Thymus (tissue), 11 donors: ENCODE measurements at regions not wholly inside any gene's neighbourhood (a gene's known extent, or its start where the extent isn't known, plus 50 kb on each side); places are given as distances from the start of the nearest gene placed in this dataset.

ENCODE experiments used
- DNase-seq, 9 donors: peaks; one replicate each; pipeline ENCODE4 v3.0.0-alpha.2; 2013; ENCODE audit warnings: low spot score in 9 of 9, low read depth in 6 of 9, missing footprints in 1 of 9
- H3K27ac ChIP-seq, 2 donors: one replicate each; pipeline ENCODE4 v1.5.1; 2013; ENCODE audit warnings: control low read depth in 1 of 2, low read depth in 1 of 2, low read length in 1 of 2, mild to moderate bottlenecking in 1 of 2, moderate library complexity in 1 of 2
- H3K27me3 ChIP-seq, 2 donors: one replicate each; pipeline ENCODE4 v1.5.1; 2013; ENCODE audit warnings: low read length in 1 of 2; ENCODE audit not compliant: control insufficient read depth in 2 of 2, insufficient read depth in 1 of 2
- H3K36me3 ChIP-seq, 2 donors: one replicate each; pipeline ENCODE4 v1.5.1; 2013; ENCODE audit warnings: low read length in 1 of 2, mild to moderate bottlenecking in 1 of 2, moderate library complexity in 1 of 2; ENCODE audit not compliant: control insufficient read depth in 2 of 2, insufficient read depth in 2 of 2
- H3K4me1 ChIP-seq, 2 donors: one replicate each; pipeline ENCODE4 v1.5.1; 2013; ENCODE audit warnings: low read length in 2 of 2; ENCODE audit not compliant: control insufficient read depth in 2 of 2, insufficient read depth in 2 of 2
- H3K4me3 ChIP-seq, 2 donors: one replicate each; pipeline ENCODE4 v1.5.1; 2013; ENCODE audit warnings: low read length in 2 of 2, control low read depth in 1 of 2, mild to moderate bottlenecking in 1 of 2
- H3K9me3 ChIP-seq, 2 donors: one replicate each; pipeline ENCODE4 v1.5.1; 2013; ENCODE audit warnings: low read length in 1 of 2, mild to moderate bottlenecking in 1 of 2; ENCODE audit not compliant: control insufficient read depth in 2 of 2, insufficient read depth in 1 of 2
- WGBS: extraction: QIAGEN DNeasy Blood & Tissue Kit; methylation state at CpG from one replicate; pipeline ENCODE4 v1.1.7; 2013; 5-methylcytosine and 5-hydroxymethylcytosine counted together
- donor health status: healthy.

DNA sequence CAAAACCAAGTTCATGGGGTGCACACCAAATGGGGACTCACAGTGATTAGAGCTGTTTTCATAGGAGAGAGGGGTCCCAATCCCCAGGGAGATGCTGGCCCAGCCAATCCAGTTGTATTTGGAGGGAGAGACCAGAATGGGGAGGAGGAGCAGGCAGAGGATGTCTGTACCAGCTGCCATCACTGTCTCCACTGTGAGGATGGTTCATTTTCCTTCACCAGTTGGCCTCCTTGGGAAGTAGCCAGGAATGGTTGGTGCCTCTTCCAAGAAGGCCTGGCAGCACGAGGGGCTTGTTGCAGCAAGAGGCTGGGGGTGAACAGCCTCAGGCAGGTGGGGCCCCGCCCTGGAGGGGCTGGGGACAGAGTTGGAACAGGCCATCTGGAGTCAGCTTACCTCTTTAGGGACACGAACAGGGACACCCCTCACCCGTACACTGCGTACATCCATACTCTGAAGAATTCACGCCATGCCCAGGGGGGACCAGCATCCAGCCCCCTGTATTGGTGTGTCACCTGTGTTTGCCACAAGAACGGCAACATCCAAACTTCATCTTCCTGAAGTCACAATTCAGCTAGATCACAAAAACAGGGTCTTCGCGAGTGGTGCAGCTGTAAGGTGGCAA lies 161.7 kb upstream of the ZNF236 start:
- 88% methylated on average over 9 of the region's 9 CpGs for WGBS
- H3K9me3 ChIP-seq: no peaks in the 10 kb centered on the region
- peaks cover 0 to 3% of the 10 kb centered on the region in 2 donors for H3K4me1 ChIP-seq
- no peak for DNase-seq
- no peaks in the 10 kb centered on the region for H3K36me3 ChIP-seq
- H3K4me3 ChIP-seq: no peak overlapping the region
- no peak overlapping the region for H3K27ac ChIP-seq
- peaks cover 5 to 10% of the 10 kb centered on the region in 2 donors for H3K27me3 ChIP-seq

DNA sequence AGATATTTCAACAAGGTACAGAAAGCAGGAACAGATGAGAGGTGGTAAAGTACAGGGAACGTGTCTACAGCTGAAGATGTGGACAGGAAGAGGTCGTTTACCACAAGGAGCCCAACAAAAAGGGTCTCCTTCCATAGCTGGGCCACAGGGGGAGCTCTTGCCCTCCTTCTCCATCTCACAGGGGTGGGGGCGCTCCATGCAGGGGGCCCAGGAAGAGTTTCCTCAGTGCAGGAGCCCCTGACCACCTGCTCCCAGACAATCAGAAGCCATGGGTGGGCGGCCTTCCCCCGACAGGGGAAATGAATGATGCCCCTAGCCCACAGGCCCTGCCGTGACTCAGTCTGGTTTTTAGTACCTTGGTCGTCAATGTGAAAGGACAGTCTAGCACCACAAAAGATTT lies 163.6 kb upstream of the ZNF516 start:
- peaks cover 0 to 3% of the 10 kb centered on the region in 2 donors for H3K4me1 ChIP-seq
- DNase-seq: peak in 3 of 9 donors; percentile 8 to 40 (median 25)
- H3K4me3 ChIP-seq: no peak overlapping the region
- peaks cover 5 to 10% of the 10 kb centered on the region in 2 donors for H3K27me3 ChIP-seq
- no peaks in the 10 kb centered on the region for H3K9me3 ChIP-seq
- 40% methylated on average over 7 of the region's 7 CpGs for WGBS
- H3K27ac ChIP-seq: no peak overlapping the region
- no peaks in the 10 kb centered on the region for H3K36me3 ChIP-seq

DNA sequence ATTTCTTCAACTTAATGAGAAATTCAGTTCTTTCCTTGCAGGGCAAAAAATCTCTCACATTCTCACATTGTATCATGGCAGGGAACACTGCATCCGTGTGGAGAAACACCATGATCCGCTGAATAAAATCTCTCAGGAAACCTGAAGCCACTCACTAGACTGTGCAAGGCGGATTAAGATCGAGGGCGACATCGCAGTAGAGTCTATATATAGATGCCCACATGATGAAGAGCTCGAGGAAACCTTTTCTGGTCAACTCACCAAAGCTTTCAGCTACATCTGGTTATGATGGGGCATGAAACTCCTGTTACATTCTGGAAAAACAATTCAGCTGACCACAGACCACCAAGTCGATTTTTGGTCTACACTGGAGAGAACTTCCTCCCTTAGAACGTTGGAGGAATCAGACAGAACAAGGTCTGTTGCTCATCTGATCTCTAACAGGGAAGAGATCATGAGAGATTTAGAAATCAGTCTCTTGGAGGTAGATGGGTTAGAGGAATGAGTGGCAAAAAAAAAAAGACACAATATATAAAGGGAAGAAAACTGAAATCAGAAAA lies 162.9 kb upstream of the ZNF516 start:
- DNase-seq: no peak
- Histone ChIP-seq H3K4me1 (peaks cover 0 to 3% of the 10 kb centered on the region in 2 donors), H3K27ac (no peak overlapping the region), H3K27me3 (peaks cover 5 to 10% of the 10 kb centered on the region in 2 donors), H3K36me3 (no peaks in the 10 kb centered on the region), H3K4me3 (no peak overlapping the region), H3K9me3 (no peaks in the 10 kb centered on the region)
- WGBS: 18% methylated on average over 9 of the region's 9 CpGs

DNA sequence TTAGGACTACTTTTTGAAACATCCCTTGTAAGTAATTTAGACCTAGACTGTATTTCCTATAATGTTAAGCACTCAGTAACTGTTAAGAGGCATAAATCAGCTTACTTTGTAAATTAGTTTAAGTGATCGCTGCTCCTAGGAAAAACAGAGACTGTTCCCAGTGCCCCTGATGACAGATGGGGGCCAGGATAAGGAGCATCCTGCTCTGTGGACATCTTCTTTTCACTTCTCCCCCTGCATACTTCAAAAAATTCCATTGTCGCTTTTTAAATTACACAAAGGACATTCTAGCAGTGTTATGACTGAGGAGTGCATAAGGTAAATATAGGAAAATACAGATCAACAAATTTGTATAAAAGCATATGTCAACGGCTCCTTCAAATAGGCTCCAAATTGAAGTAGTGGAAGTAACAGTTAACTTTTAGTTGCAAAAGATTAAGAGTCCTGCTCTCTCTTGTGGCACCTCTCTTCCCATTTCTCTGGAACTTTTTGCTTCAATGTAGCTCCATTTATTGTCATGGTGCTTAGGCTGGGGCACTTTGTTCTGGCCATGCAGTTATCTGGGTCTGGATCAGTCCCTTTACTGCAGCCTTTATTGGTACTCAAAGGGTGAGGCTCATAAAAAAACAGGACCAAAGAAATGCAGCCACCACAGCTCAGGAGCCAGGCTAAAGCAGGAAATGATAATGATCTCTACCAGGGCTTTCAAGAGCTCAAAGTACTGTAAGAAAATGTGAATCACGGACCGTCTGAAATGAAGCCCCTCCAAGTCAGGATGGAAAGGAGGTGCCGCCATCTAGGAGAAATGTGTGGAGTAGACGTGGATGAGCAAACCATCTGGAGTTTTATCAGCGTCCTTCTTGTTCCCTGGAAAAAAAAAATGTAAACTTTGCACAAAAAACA lies 162.1 kb upstream of the ZNF516 start:
- H3K9me3 ChIP-seq: no peaks in the 10 kb centered on the region
- H3K36me3 ChIP-seq: no peaks in the 10 kb centered on the region
- H3K27me3 ChIP-seq: peaks cover 5 to 10% of the 10 kb centered on the region in 2 donors
- 26% methylated on average over 8 of the region's 8 CpGs for WGBS
- H3K4me1 ChIP-seq: peaks cover 0 to 3% of the 10 kb centered on the region in 2 donors
- no peak overlapping the region for H3K27ac ChIP-seq
- DNase-seq: no peak
- no peak overlapping the region for H3K4me3 ChIP-seq

DNA sequence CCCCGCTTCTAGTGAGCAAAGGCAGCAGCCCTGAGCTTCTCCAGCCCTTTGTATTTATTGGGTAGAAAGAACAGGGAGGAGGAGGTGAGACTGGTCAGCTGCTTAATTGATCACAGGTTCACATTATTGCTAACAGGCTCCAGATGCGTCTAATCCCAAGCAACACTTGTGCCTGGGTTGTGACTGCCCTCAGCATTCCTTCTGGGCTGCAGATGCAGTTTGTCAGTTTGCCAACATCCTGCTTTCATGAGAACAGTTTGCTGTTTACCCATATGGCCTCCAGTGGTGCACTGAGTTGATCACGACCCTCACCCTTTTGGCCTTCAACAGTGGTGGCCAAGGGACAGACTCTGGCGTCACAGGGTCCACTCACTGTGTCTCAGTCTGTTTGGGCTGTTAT lies 159.5 kb upstream of the ZNF516 start:
- H3K27ac ChIP-seq: no peak overlapping the region
- 94% methylated on average over 4 of the region's 4 CpGs for WGBS
- H3K4me3 ChIP-seq: no peak overlapping the region
- no peaks in the 10 kb centered on the region for H3K36me3 ChIP-seq
- peaks cover 5 to 10% of the 10 kb centered on the region in 2 donors for H3K27me3 ChIP-seq
- H3K9me3 ChIP-seq: no peaks in the 10 kb centered on the region
- no peak for DNase-seq
- peaks cover 0 to 3% of the 10 kb centered on the region in 2 donors for H3K4me1 ChIP-seq

DNA sequence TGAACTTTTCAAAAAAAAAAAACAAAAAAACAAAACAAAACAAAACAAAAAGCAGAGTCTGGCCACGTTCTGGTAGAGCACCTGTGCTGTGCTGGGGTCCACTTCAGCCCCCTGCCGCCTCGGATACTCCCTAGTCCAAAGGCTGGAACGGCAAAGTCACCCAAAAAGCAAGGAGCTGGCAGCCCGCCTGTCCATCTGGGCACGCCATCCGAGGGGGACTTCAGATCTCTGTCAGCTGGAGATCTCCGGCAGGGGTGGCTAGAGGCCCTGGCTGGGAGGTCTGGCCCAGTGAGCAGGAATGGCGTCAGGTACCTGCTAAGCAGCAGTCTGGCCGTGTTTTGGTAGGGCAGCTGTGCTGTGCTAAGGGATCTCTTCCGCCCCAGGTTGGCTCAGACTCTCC lies 152.3 kb upstream of the ZNF516 start:
- no peak for DNase-seq
- H3K4me1 ChIP-seq: no peaks in the 10 kb centered on the region
- WGBS: 92% methylated on average over 11 of the region's 11 CpGs

DNA sequence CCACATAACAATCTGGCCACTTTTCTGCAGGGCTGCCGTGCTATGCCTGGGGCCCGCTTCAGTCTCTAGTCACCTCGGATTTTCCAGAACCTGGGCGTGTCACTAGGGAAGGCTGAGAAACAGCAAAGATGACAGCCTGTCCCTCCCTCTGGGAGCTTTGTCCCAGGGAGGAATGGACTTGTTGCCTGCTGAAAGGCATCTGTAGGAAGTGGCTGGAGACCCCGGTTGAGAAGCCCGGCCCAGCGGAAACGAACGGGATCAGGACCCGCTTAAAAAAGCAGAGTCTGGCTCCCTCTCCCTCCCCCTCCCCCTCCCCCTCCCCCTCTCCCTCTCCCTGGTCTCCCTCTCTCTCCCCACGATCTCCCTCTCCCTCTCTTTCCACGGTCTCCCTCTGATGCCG lies 149.5 kb upstream of the ZNF516 start:
- H3K4me1 ChIP-seq: no peaks in the 10 kb centered on the region
- H3K36me3 ChIP-seq: no peaks in the 10 kb centered on the region
- 89% methylated on average over 13 of the region's 13 CpGs for WGBS
- peaks cover 0 to 2% of the 10 kb centered on the region in 2 donors for H3K27me3 ChIP-seq
- DNase-seq: no peak
- no peak overlapping the region for H3K27ac ChIP-seq
- no peak overlapping the region for H3K4me3 ChIP-seq
- H3K9me3 ChIP-seq: no peaks in the 10 kb centered on the region

More for the DNA sequence above, 152.3 kb upstream of the ZNF516 start:
- Histone ChIP-seq H3K9me3 (no peaks in the 10 kb centered on the region), H3K27me3 (peaks cover 0 to 2% of the 10 kb centered on the region in 2 donors), H3K36me3 (no peaks in the 10 kb centered on the region), H3K4me3 (no peak overlapping the region), H3K27ac (no peak overlapping the region)

DNA sequence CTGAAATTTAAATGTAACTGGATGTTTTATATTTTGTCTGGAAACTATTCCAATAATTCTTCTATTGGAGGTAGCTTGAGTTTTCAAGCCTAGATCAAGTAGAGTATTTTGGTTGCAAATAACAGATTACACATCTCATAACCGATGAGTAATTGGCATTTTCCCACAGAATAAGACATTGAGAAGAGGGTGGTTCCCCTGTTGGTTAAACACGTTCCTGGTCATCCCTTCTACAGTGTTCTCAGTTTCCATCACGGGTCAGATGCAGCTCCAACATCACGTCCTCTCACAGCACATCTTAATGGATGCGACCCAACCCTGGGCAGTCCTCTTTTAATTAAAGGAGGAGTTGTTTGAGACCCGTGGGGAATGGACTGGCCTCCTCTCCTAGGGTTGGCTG lies 149.0 kb upstream of the ZNF516 start:
- DNase-seq: no peak
- Histone ChIP-seq H3K9me3 (no peaks in the 10 kb centered on the region), H3K27ac (no peak overlapping the region), H3K4me3 (no peak overlapping the region), H3K36me3 (no peaks in the 10 kb centered on the region), H3K4me1 (no peaks in the 10 kb centered on the region), H3K27me3 (peaks cover 0 to 2% of the 10 kb centered on the region in 2 donors)
- 95% methylated on average over 6 of the region's 6 CpGs for WGBS

DNA sequence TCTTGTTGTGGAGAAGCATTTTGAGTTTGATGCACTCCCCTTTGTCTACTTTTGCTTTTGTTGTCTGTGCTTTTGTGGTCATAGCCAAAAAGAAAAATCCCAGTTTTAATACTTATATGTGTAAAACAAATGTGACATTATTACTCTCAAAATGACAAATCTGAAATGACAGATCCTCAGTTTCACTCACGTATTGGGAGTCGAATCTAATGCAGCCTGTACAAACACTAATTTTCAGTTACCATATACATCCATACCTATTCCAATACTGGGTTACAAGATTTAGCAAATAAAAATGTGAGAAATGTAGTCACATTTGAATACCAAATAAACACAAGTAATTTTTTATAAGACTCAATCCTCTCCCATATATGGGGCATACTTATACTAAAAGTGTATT lies 148.2 kb upstream of the ZNF516 start:
- Histone ChIP-seq H3K9me3 (no peaks in the 10 kb centered on the region), H3K27me3 (peaks cover 0 to 2% of the 10 kb centered on the region in 2 donors), H3K4me3 (no peak overlapping the region), H3K4me1 (no peaks in the 10 kb centered on the region), H3K27ac (no peak overlapping the region), H3K36me3 (no peaks in the 10 kb centered on the region)
- 94% methylated on average over 2 of the region's 2 CpGs for WGBS
- DNase-seq: no peak
